ENCODE measurements at regions not wholly inside any gene's neighbourhood (a gene's known extent, or its start where the extent isn't known, plus 50 kb on each side); places are given as distances from the start of the nearest gene placed in this dataset.
A peak's percentile ranks its signal among the peaks of the same experiment; 100 is the strongest.
"Not testable (repeated sequence)": the region's sequence is repeated elsewhere in the genome, so short reads cannot be mapped to it uniquely, and the experiment has no call there.

DNA sequence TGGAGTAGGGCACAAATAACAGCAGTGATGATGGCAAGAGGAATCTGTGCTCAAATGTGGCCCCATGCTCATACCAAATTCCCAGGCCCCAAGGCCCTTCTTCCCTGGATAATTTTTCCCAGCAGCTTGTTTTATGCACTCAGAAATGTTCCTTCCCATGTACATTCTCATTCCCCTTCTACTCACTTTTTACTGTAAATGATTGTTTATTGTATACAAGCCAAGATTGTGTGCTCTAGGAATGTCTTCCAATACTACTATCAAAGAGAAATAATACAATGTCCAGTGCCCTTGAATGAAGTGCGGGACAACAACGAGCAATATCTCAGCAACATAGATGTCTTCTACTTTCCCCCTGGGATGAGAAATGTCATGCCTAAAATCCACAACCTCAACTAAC is 201.6 kb downstream of the ICOS start:
- no peak overlapping the region for H3K4me3 ChIP-seq (ENCODE audit: low read length)
- no peak for DNase-seq (ENCODE audit: low read depth)
- TF ChIP-seq, protein P1, sequence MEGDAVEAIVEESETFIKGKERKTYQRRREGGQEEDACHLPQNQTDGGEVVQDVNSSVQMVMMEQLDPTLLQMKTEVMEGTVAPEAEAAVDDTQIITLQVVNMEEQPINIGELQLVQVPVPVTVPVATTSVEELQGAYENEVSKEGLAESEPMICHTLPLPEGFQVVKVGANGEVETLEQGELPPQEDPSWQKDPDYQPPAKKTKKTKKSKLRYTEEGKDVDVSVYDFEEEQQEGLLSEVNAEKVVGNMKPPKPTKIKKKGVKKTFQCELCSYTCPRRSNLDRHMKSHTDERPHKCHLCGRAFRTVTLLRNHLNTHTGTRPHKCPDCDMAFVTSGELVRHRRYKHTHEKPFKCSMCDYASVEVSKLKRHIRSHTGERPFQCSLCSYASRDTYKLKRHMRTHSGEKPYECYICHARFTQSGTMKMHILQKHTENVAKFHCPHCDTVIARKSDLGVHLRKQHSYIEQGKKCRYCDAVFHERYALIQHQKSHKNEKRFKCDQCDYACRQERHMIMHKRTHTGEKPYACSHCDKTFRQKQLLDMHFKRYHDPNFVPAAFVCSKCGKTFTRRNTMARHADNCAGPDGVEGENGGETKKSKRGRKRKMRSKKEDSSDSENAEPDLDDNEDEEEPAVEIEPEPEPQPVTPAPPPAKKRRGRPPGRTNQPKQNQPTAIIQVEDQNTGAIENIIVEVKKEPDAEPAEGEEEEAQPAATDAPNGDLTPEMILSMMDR (conservative IDR thresholded peaks at IDR 0.05; ENCODE audit: low read depth, low read length): no peak

DNA sequence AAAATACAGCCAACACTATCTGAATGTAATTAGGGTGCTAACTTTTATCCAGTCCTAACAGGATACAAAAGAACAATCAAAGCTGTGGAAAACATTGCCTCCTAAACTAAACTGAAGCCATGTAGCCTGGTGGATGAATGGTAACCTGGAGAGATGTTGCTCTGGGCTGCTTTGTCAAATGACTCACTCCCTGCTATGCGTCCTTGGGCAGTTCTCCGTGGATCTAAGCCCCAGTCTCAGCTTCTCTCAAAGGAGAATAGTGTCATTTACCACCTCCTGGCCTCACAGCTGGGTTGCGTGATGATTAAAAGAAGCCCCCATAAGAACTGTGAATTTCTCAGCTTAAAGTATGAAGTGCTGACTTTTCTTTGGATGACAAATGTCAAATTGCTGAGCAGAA is 203.7 kb downstream of the ICOS start:
- no peak for DNase-seq (ENCODE audit: low read depth)
- no peak overlapping the region for H3K4me3 ChIP-seq (ENCODE audit: low read length)
- TF ChIP-seq, protein P1 (conservative IDR thresholded peaks at IDR 0.05; ENCODE audit: low read depth, low read length): no peak

DNA sequence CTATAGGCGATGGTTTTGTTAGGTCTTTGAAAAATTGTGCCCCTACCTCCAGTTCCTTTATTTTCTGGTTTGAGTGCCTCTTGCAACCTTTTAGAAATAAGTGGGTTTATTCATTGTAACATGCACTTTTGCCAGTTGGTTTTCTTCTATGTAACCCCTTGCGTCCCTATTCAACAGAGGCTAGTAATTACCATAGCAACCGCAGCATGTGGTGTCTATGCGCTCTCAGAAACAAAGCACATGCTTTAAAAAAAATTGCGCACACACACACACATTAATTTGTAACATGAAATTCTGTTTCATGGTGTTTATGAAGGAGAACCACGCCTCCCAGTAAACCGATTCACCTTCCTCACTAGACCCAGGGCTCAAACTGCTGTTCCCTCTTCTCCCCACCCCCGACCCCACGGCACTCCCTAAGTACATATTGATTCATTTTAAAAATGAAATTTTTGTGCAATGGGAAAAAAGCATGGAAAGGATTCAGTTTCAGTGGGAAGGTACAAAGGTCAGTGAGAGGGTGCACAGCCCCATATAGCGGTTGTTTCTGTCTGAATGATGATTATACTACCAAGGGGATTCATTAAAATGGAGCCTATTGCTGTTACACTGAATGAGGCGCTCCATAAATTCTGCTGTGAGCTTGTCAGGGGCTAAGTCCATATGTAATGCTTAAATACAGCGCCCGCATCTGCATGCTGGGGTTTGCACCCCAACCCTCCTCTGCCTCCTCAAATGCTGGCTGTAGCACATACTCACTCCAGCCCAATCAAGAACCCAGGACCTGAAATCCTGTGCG is 206.9 kb downstream of the ICOS start:
- TF ChIP-seq, protein P1 (conservative IDR thresholded peaks at IDR 0.05; ENCODE audit: low read depth, low read length): no peak
- DNase-seq (ENCODE audit: low read depth): no peak
- H3K4me3 ChIP-seq (ENCODE audit: low read length): no peak overlapping the region

DNA sequence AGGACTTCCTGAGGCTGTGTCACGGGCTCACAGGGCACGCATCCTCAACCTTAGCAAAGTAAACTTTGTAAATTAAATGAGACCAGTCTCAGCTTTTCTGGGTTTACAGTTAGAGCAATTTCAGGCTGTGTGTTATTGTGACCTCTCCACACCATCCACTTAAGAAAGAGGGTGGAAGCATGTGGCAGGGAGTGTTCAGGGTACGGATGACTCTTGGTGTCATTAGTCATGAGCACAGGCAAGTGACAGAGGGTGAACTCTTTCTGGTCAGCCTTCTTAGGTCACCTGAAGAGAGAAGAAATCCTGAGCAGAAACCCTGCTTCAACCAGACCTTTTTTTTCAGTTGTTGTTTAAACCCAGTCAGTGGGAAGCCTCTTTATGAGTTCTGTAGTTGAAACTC is 207.9 kb downstream of the ICOS start:
- no peak for DNase-seq (ENCODE audit: low read depth)
- no peak overlapping the region for H3K4me3 ChIP-seq (ENCODE audit: low read length)
- TF ChIP-seq, protein P1 (conservative IDR thresholded peaks at IDR 0.05; ENCODE audit: low read depth, low read length): no peak

DNA sequence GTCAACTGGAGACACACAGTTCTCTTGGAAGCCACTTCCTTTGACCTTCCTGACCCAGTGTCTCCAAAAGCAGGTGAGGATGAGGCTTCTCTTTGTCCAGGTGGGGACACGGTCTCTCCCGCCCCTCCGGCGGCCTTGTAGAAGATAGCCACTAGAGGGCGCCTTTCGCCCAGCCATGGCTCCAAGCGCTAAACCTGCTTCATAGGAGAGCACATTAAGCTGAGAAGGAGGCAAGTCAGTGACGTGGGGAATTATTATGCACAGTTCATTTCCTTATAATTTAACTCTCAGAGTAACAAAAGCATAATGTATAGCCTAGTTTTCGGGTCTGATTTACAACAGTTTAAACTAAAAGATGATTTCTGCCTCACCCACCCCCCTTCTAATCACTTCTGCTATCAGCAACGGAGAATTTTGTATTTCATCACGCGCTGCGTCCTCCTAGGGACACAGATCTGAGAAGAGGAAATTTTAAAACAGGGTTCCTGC is 208.7 kb downstream of the ICOS start:
- TF ChIP-seq, protein P1 (conservative IDR thresholded peaks at IDR 0.05; ENCODE audit: low read depth, low read length): peak; percentile 94
- peak; percentile 33 for DNase-seq (ENCODE audit: low read depth)
- H3K4me3 ChIP-seq (ENCODE audit: low read length): peak overlapping the region; percentile 37

DNA sequence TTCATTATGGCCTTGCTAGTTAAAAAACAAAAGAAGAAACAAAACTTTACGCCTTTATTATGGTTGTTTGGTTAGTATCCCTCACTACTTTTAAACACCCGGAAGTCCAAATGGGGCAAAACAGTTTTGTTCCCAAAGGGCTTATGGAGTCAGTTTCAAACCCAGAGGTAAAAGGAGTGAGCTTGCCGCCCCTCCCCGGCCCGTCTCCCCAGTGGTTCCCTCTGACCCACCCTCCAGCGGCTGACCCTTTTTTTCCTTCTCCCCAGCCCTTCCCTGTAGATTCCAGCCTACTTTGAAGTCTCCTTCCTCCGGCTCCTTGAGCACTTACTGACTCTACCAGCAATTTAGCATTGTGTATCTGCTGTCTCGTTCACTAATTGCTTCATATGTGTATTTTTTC is 209.2 kb downstream of the ICOS start:
- TF ChIP-seq, protein P1 (conservative IDR thresholded peaks at IDR 0.05; ENCODE audit: low read depth, low read length): no peak
- peak overlapping the region; percentile 37 for H3K4me3 ChIP-seq (ENCODE audit: low read length)

DNA sequence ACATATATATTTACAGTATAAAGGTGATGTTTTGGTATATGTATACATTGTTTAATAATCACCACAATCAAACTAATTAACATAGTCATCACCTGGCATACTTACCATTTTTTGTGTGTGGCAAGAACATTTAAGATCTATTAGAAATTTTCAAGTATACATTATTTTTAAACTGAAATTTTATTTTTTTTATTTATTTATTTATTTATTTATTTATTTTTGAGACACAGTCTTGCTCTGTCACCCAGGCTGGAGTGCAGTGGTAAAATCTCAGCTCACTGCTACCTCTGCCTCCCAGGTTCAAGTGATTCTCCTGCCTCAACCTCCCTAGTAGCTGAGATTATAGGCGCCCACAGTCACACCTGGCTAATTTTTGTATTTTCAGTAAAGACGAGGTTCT is 210.5 kb downstream of the ICOS start:
- DNase-seq (ENCODE audit: low read depth); H3K4me3 ChIP-seq (ENCODE audit: low read length): not testable (repeated sequence)

More for the DNA sequence above, 209.2 kb downstream of the ICOS start:
- no peak for DNase-seq (ENCODE audit: low read depth)

Measured in retinal pigment epithelial cell (primary cell).